Liver (tissue), 8 donors: ENCODE measurements at regions not wholly inside any gene's neighbourhood (a gene's known extent, or its start where the extent isn't known, plus 50 kb on each side); places are given as distances from the start of the nearest gene placed in this dataset.

Experiments
- DNase-seq: peaks from one replicate; pipeline ENCODE4 v3.0.0-alpha.2; 2017; ENCODE audit warnings: low spot score
- H3K27ac ChIP-seq, 2 donors: one replicate each; pipeline ENCODE4 v1.7.0; 2013; ENCODE audit warnings: inconsistent platforms in 2 of 2, low read length in 2 of 2, control low read depth in 1 of 2, low read depth in 1 of 2, mild to moderate bottlenecking in 1 of 2
- H3K27me3 ChIP-seq, 4 donors: one replicate each; pipeline versions ENCODE4 v1.6.1 to v1.7.0; 2013; ENCODE audit warnings: low read length in 3 of 4, inconsistent platforms in 1 of 4, mild to moderate bottlenecking in 1 of 4, moderate library complexity in 1 of 4; ENCODE audit not compliant: control insufficient read depth in 4 of 4, insufficient read depth in 4 of 4
- H3K36me3 ChIP-seq, 4 donors: one replicate each; pipeline versions ENCODE4 v1.6.1 to v1.7.0; 2013; ENCODE audit warnings: low read length in 3 of 4, mild to moderate bottlenecking in 3 of 4, low read depth in 1 of 4, moderate library complexity in 1 of 4; ENCODE audit not compliant: control insufficient read depth in 4 of 4, insufficient read depth in 3 of 4
- H3K4me1 ChIP-seq, 4 donors: one replicate each; pipeline versions ENCODE4 v1.6.1 to v1.7.0; 2013; ENCODE audit warnings: low read length in 3 of 4, mild to moderate bottlenecking in 3 of 4, moderate library complexity in 1 of 4; ENCODE audit not compliant: control insufficient read depth in 4 of 4, insufficient read depth in 4 of 4
- H3K4me3 ChIP-seq, 3 donors: one replicate each; pipeline versions ENCODE4 v1.6.1 to v1.7.0; 2013; ENCODE audit warnings: low read length in 3 of 3, control low read depth in 1 of 3, low read depth in 1 of 3, mild to moderate bottlenecking in 1 of 3
- H3K9ac ChIP-seq, 2 donors: one replicate each; pipeline ENCODE4 v1.7.0; 2013; ENCODE audit warnings: low read length in 2 of 2, mild to moderate bottlenecking in 2 of 2, moderate library complexity in 2 of 2, control low read depth in 1 of 2, low read depth in 1 of 2
- H3K9me3 ChIP-seq, 4 donors: one replicate each; pipeline versions ENCODE4 v1.6.1 to v1.7.0; 2013; ENCODE audit warnings: low read length in 3 of 4; ENCODE audit not compliant: control insufficient read depth in 4 of 4
- EGR1 ChIP-seq, 2 donors: IDR thresholded peaks; 2 replicates each; pipeline ENCODE4 v1.6.1; 2016 to 2018; ENCODE audit warnings: antibody characterized with exemption in 2 of 2, low read depth in 2 of 2
- FOXA1 ChIP-seq: IDR thresholded peaks from 2 replicates; pipeline ENCODE4 v1.6.1; 2016; ENCODE audit warnings: antibody characterized with exemption
- FOXA2 ChIP-seq: IDR thresholded peaks from 2 replicates; pipeline ENCODE4 v1.6.1; 2016; ENCODE audit warnings: antibody characterized with exemption
- GABPA ChIP-seq, 2 donors: IDR thresholded peaks in 1 of 2; conservative IDR thresholded peaks in 1 of 2; 2 replicates each; pipeline ENCODE4 v1.6.1; 2016; ENCODE audit warnings: antibody characterized with exemption in 2 of 2, mild to moderate bottlenecking in 1 of 2, moderate library complexity in 1 of 2
- HNF4A ChIP-seq, 2 donors: conservative IDR thresholded peaks; 2 replicates each; pipeline ENCODE4 v1.6.1; 2016; ENCODE audit warnings: antibody characterized with exemption in 2 of 2, mild to moderate bottlenecking in 2 of 2
- HNF4G ChIP-seq: IDR thresholded peaks from 2 replicates; pipeline ENCODE4 v1.6.1; 2016; ENCODE audit warnings: antibody characterized with exemption
- JUND ChIP-seq, 2 donors: IDR thresholded peaks; 2 replicates each; pipeline ENCODE4 v1.6.1; 2016; ENCODE audit warnings: antibody characterized with exemption in 2 of 2
- NR2F2 ChIP-seq: IDR thresholded peaks from 2 replicates; pipeline ENCODE4 v1.6.1; 2016; ENCODE audit warnings: antibody characterized with exemption
- RAD21 ChIP-seq, 2 donors: IDR thresholded peaks; 2 replicates each; pipeline ENCODE4 v1.6.1; 2016; ENCODE audit warnings: antibody characterized with exemption in 2 of 2, mild to moderate bottlenecking in 2 of 2
- RXRA ChIP-seq, 2 donors: IDR thresholded peaks; 2 replicates each; pipeline ENCODE4 v1.6.1; 2017 to 2018; ENCODE audit warnings: antibody characterized with exemption in 2 of 2, mild to moderate bottlenecking in 1 of 2
- SP1 ChIP-seq: IDR thresholded peaks from 2 replicates; pipeline ENCODE4 v1.6.1; 2018; ENCODE audit warnings: antibody characterized with exemption, mild to moderate bottlenecking
- TAF1 ChIP-seq: conservative IDR thresholded peaks from 2 replicates; pipeline ENCODE4 v1.6.1; 2016; ENCODE audit warnings: antibody characterized with exemption, mild to moderate bottlenecking
- YY1 ChIP-seq: IDR thresholded peaks from 2 replicates; pipeline ENCODE4 v1.6.1; 2016; ENCODE audit warnings: antibody characterized with exemption, mild to moderate bottlenecking
- ZBTB33 ChIP-seq: IDR thresholded peaks from 2 replicates; pipeline ENCODE4 v1.6.1; 2016; ENCODE audit warnings: antibody characterized with exemption
- WGBS: extraction: QIAGEN DNeasy Blood & Tissue Kit; methylation state at CpG from one replicate; pipeline ENCODE4 v1.1.7; 2013; 5-methylcytosine and 5-hydroxymethylcytosine counted together
- TF ChIP-seq, protein P1 (sequence below): fragments of 150-350 bp; IDR thresholded peaks from 2 replicates; pipeline ENCODE4 v1.5.1; 2017; ENCODE audit warnings: improper control_type of control experiment, low read depth, low read length; ENCODE audit not compliant: missing input control
- TF ChIP-seq, protein P2 (sequence below): IDR thresholded peaks from 2 replicates; pipeline ENCODE4 v1.6.1; 2016; ENCODE audit warnings: antibody characterized with exemption, mild to moderate bottlenecking
- TF ChIP-seq, protein P3 (sequence below): IDR thresholded peaks from 2 replicates; pipeline ENCODE4 v1.6.1; 2016; ENCODE audit warnings: antibody characterized with exemption
- TF ChIP-seq, protein P4 (sequence below): IDR thresholded peaks from 2 replicates; pipeline ENCODE4 v1.6.1; 2016; ENCODE audit warnings: antibody characterized with exemption
- donor health status: healthy.
- donor health status: healthy.
- donor health status: healthy.
- donor health status: healthy.
- donor health status: healthy.

- Histone ChIP-seq H3K4me1 (no peaks in the 10 kb centered on the region), H3K36me3 (no peaks in the 10 kb centered on the region), H3K9ac (no peak overlapping the region), H3K4me3 (no peak overlapping the region), H3K27ac (no peak overlapping the region), H3K9me3 (no peaks in the 10 kb centered on the region), H3K27me3 (peaks cover 0 to 7% (median 0%) of the 10 kb centered on the region in 4 donors)
- 79% methylated on average over 11 of the region's 11 CpGs for WGBS
- TF ChIP-seq JUND (IDR thresholded peaks at IDR 0.05) (no peak), FOXA1 (no peak), HNF4G (no peak), NR2F2 (no peak), TAF1 (no peak), GABPA (IDR thresholded peaks at IDR 0.05 in 1 of 2, conservative IDR thresholded peaks at IDR 0.05 in 1 of 2) (no peak), HNF4A (conservative IDR thresholded peaks at IDR 0.05) (no peak), RXRA (IDR thresholded peaks at IDR 0.05) (no peak), ZBTB33 (no peak), SP1 (no peak), EGR1 (IDR thresholded peaks at IDR 0.05; ENCODE audit: low read depth in 2 of 2) (no peak), RAD21 (IDR thresholded peaks at IDR 0.05) (no peak), FOXA2 (no peak), YY1 (no peak)
- TF ChIP-seq, protein P1, sequence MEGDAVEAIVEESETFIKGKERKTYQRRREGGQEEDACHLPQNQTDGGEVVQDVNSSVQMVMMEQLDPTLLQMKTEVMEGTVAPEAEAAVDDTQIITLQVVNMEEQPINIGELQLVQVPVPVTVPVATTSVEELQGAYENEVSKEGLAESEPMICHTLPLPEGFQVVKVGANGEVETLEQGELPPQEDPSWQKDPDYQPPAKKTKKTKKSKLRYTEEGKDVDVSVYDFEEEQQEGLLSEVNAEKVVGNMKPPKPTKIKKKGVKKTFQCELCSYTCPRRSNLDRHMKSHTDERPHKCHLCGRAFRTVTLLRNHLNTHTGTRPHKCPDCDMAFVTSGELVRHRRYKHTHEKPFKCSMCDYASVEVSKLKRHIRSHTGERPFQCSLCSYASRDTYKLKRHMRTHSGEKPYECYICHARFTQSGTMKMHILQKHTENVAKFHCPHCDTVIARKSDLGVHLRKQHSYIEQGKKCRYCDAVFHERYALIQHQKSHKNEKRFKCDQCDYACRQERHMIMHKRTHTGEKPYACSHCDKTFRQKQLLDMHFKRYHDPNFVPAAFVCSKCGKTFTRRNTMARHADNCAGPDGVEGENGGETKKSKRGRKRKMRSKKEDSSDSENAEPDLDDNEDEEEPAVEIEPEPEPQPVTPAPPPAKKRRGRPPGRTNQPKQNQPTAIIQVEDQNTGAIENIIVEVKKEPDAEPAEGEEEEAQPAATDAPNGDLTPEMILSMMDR, result no peak
- TF ChIP-seq, protein P2, sequence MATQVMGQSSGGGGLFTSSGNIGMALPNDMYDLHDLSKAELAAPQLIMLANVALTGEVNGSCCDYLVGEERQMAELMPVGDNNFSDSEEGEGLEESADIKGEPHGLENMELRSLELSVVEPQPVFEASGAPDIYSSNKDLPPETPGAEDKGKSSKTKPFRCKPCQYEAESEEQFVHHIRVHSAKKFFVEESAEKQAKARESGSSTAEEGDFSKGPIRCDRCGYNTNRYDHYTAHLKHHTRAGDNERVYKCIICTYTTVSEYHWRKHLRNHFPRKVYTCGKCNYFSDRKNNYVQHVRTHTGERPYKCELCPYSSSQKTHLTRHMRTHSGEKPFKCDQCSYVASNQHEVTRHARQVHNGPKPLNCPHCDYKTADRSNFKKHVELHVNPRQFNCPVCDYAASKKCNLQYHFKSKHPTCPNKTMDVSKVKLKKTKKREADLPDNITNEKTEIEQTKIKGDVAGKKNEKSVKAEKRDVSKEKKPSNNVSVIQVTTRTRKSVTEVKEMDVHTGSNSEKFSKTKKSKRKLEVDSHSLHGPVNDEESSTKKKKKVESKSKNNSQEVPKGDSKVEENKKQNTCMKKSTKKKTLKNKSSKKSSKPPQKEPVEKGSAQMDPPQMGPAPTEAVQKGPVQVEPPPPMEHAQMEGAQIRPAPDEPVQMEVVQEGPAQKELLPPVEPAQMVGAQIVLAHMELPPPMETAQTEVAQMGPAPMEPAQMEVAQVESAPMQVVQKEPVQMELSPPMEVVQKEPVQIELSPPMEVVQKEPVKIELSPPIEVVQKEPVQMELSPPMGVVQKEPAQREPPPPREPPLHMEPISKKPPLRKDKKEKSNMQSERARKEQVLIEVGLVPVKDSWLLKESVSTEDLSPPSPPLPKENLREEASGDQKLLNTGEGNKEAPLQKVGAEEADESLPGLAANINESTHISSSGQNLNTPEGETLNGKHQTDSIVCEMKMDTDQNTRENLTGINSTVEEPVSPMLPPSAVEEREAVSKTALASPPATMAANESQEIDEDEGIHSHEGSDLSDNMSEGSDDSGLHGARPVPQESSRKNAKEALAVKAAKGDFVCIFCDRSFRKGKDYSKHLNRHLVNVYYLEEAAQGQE, result no peak
- TF ChIP-seq, protein P3, sequence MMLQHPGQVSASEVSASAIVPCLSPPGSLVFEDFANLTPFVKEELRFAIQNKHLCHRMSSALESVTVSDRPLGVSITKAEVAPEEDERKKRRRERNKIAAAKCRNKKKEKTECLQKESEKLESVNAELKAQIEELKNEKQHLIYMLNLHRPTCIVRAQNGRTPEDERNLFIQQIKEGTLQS, result no peak
- TF ChIP-seq, protein P4, sequence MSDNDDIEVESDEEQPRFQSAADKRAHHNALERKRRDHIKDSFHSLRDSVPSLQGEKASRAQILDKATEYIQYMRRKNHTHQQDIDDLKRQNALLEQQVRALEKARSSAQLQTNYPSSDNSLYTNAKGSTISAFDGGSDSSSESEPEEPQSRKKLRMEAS, result no peak
- DNase-seq, result no peak
Measured at GRCh38 chr5:2387250-2387633, 364.2 kb downstream of the IRX2 start.
